OCI-LY1 (cell line): ENCODE measurements at regions not wholly inside any gene's neighbourhood (a gene's known extent, or its start where the extent isn't known, plus 50 kb on each side); places are given as distances from the start of the nearest gene placed in this dataset.

Experiments used
- H2AFZ ChIP-seq: fragments of 200-600 bp; sonication (generic), shearing (Covaris generic); 2 replicates; pipeline ENCODE4 v1.6.0; 2014; ENCODE audit warnings: antibody characterized with exemption, mild to moderate bottlenecking, low read length
- H3F3A ChIP-seq: fragments of 200-600 bp; sonication (generic), shearing (Covaris generic); 2 replicates; pipeline ENCODE4 v1.6.0; 2014; ENCODE audit warnings: mild to moderate bottlenecking, antibody characterized with exemption, low read length, moderate library complexity; ENCODE audit not compliant: insufficient read depth
- H3K27ac ChIP-seq: fragments of 200-600 bp; sonication (generic); 2 replicates; pipeline ENCODE4 v1.5.1; 2014; ENCODE audit warnings: low read length, mixed run types, mild to moderate bottlenecking, low read depth; ENCODE audit not compliant: poor library complexity, severe bottlenecking
- H3K27me3 ChIP-seq: fragments of 200-600 bp; sonication (generic); 2 replicates; pipeline ENCODE4 v1.6.0; 2014; ENCODE audit warnings: antibody characterized with exemption, mild to moderate bottlenecking, low read length, moderate library complexity; ENCODE audit not compliant: insufficient read depth
- H3K36me3 ChIP-seq: fragments of 200-600 bp; sonication (generic); 2 replicates; pipeline ENCODE4 v1.6.1; 2014; ENCODE audit warnings: mild to moderate bottlenecking, antibody characterized with exemption, low read length, moderate library complexity, mixed read lengths; ENCODE audit not compliant: insufficient read depth
- H3K4me1 ChIP-seq: fragments of 200-600 bp; sonication (generic); 2 replicates; pipeline ENCODE4 v1.5.1; 2014; ENCODE audit warnings: mild to moderate bottlenecking, low read length, moderate library complexity; ENCODE audit not compliant: insufficient read depth, severe bottlenecking
- H3K4me2 ChIP-seq: fragments of 200-600 bp; sonication (generic), shearing (Covaris generic); 2 replicates; pipeline ENCODE4 v1.6.1; 2014; ENCODE audit warnings: low read length
- H3K4me3 ChIP-seq: fragments of 200-600 bp; sonication (generic); 2 replicates; pipeline ENCODE4 v1.5.1; 2014; ENCODE audit warnings: low read length, low read depth, mild to moderate bottlenecking, mixed read lengths; ENCODE audit not compliant: poor library complexity, severe bottlenecking
- H3K79me2 ChIP-seq: fragments of 200-600 bp; shearing (Covaris generic); 2 replicates; pipeline ENCODE4 v1.6.1; 2016; ENCODE audit warnings: mixed run types, low read length, mixed read lengths; ENCODE audit not compliant: insufficient read depth
- H3K9ac ChIP-seq: fragments of 200-600 bp; sonication (generic), shearing (Covaris generic); 2 replicates; pipeline ENCODE4 v1.6.1; 2014; ENCODE audit warnings: mild to moderate bottlenecking, low read length, mixed read lengths
- H3K9me2 ChIP-seq: fragments of 200-600 bp; sonication (generic), shearing (Covaris generic); 2 replicates; pipeline ENCODE4 v1.6.1; 2014; ENCODE audit warnings: low read depth, mild to moderate bottlenecking, low read length, mixed read lengths
- H3K9me3 ChIP-seq: fragments of 200-600 bp; shearing (Covaris generic); 2 replicates; pipeline ENCODE4 v1.6.1; 2014; ENCODE audit warnings: low read length, mixed read lengths
- H4K20me1 ChIP-seq: fragments of 200-600 bp; sonication (generic), shearing (Covaris generic); 2 replicates; pipeline ENCODE4 v1.6.0; 2016; ENCODE audit warnings: mild to moderate bottlenecking, low read length; ENCODE audit not compliant: insufficient read depth
- EZH2 ChIP-seq: fragments of 200-600 bp; sonication (generic), shearing (Covaris generic); IDR thresholded peaks from 2 replicates; pipeline ENCODE4 v1.8.0; 2017; ENCODE audit warnings: borderline replicate concordance, mixed run types, mild to moderate bottlenecking, antibody characterized with exemption, low read length, moderate library complexity, mixed read lengths
- TF ChIP-seq, protein P1 (sequence below): fragments of 200-600 bp; sonication (generic), shearing (Covaris generic); IDR thresholded peaks from 2 replicates; pipeline ENCODE4 v1.5.1; 2017; ENCODE audit warnings: mild to moderate bottlenecking, antibody characterized with exemption, low read length, moderate library complexity, mixed read lengths

DNA sequence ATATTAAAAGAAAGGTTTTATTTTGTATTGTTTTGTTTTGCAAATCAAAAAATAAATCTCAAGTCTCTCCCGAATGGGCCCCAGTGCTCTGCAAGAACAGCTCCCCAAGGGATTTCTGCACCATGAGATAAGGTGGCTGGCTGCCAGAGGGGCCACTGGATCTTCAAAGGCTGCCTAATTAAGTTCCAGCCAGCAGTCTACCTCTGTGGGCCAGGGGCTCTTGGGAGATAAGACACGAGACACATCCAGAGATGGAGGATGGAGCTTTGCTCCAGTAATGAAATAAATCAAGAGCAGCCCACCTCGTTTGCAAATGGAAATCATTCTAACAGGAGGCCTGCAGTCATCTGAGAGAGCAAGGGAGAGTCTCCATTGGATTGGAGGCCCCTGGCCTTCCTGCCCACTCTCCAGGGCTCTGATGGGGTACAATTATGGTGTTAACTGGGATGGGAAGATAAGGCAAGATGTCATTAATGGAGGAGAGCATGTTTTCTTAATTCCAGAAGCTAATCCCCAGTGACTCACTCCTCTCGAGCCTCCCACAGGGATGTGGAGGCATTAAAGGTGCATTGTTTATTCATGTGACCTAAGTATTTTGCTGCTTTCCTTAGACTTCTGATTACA, 155.2 kb upstream of the KAZN start:
- Histone ChIP-seq H3K4me1 (no peaks in the 10 kb centered on the region), H3K27ac (no peak overlapping the region), H3K9ac (no peak overlapping the region), H3K4me3 (no peak overlapping the region), H3K36me3 (no peaks in the 10 kb centered on the region), H3K4me2 (no peak overlapping the region), H2AFZ (no peak overlapping the region), H4K20me1 (no peaks in the 10 kb centered on the region), H3F3A (no peaks in the 10 kb centered on the region), H3K9me3 (no peaks in the 10 kb centered on the region), H3K9me2 (no peaks in the 10 kb centered on the region), H3K27me3 (no peaks in the 10 kb centered on the region), H3K79me2 (no peaks in the 10 kb centered on the region)
- TF ChIP-seq, protein P1, sequence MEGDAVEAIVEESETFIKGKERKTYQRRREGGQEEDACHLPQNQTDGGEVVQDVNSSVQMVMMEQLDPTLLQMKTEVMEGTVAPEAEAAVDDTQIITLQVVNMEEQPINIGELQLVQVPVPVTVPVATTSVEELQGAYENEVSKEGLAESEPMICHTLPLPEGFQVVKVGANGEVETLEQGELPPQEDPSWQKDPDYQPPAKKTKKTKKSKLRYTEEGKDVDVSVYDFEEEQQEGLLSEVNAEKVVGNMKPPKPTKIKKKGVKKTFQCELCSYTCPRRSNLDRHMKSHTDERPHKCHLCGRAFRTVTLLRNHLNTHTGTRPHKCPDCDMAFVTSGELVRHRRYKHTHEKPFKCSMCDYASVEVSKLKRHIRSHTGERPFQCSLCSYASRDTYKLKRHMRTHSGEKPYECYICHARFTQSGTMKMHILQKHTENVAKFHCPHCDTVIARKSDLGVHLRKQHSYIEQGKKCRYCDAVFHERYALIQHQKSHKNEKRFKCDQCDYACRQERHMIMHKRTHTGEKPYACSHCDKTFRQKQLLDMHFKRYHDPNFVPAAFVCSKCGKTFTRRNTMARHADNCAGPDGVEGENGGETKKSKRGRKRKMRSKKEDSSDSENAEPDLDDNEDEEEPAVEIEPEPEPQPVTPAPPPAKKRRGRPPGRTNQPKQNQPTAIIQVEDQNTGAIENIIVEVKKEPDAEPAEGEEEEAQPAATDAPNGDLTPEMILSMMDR: no peak
- TF ChIP-seq EZH2: no peak

DNA sequence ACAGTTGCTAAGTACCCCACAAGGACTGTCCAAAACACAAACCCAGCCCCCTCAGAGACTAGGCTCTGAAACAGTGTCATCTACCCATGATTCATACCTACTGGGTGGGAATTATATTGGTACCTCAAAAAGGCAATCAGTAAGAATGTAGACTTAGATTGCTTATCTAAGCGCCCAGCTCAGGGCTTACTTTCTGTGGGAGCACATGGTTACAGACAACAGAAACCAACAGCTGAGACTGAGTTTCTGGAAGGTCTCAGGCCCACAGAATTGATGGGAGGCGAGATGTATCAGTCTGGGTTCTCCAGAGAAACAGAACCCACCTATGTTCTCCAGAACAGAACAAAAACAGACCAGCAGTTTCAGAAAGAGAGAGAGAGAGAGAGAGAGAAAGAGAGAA, 147.3 kb upstream of the KAZN start:
- Histone ChIP-seq H3K4me1 (no peaks in the 10 kb centered on the region), H3K9me3 (no peaks in the 10 kb centered on the region), H3K4me3 (no peak overlapping the region), H2AFZ (no peak overlapping the region), H4K20me1 (no peaks in the 10 kb centered on the region), H3K9ac (no peak overlapping the region), H3F3A (no peaks in the 10 kb centered on the region), H3K79me2 (no peaks in the 10 kb centered on the region), H3K4me2 (no peak overlapping the region), H3K27me3 (no peaks in the 10 kb centered on the region), H3K9me2 (no peaks in the 10 kb centered on the region), H3K27ac (no peak overlapping the region), H3K36me3 (no peaks in the 10 kb centered on the region)
- TF ChIP-seq, protein P1: no peak
- no peak for TF ChIP-seq EZH2

DNA sequence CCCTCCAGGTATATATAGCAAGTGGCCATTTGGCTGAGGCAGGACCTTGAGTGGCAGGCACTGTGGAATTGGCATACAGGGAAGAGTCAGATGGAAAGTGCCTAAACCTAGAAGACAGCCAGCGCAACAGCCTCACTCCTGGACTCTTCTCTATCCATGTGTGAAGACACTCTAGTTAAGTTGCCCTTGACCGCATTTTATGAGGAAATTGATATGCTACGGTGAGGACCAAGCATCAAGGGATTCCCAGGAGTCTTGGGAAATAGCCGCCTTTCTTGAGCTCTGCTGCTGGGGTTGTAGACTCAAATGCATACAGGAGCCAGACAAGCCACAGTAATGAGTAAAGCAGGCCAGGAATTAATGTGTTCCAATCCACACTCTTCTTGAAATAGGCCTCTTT, 145.9 kb upstream of the KAZN start:
- TF ChIP-seq, protein P1: no peak
- TF ChIP-seq EZH2: no peak

More for the DNA sequence above, 145.9 kb upstream of the KAZN start:
- Histone ChIP-seq H3K36me3 (no peaks in the 10 kb centered on the region), H3K4me2 (no peak overlapping the region), H4K20me1 (no peaks in the 10 kb centered on the region), H3K4me3 (no peak overlapping the region), H3K9ac (no peak overlapping the region), H3K27ac (no peak overlapping the region), H3K9me2 (no peaks in the 10 kb centered on the region), H3F3A (no peaks in the 10 kb centered on the region), H3K9me3 (no peaks in the 10 kb centered on the region), H3K27me3 (no peaks in the 10 kb centered on the region), H3K79me2 (no peaks in the 10 kb centered on the region), H2AFZ (no peak overlapping the region), H3K4me1 (no peaks in the 10 kb centered on the region)
